Liver (tissue), 7 donors: ENCODE measurements at regions not wholly inside any gene's neighbourhood (a gene's known extent, or its start where the extent isn't known, plus 50 kb on each side); places are given as distances from the start of the nearest gene placed in this dataset.

Source experiments
- DNase-seq: peaks from one replicate; pipeline ENCODE4 v3.0.0-alpha.2; 2017; ENCODE audit warnings: low spot score
- H3K27ac ChIP-seq, 2 donors: one replicate each; pipeline ENCODE4 v1.7.0; 2013; ENCODE audit warnings: inconsistent platforms in 2 of 2, low read length in 2 of 2, control low read depth in 1 of 2, low read depth in 1 of 2, mild to moderate bottlenecking in 1 of 2
- H3K27me3 ChIP-seq, 4 donors: one replicate each; pipeline versions ENCODE4 v1.6.1 to v1.7.0; 2013; ENCODE audit warnings: low read length in 3 of 4, inconsistent platforms in 1 of 4, mild to moderate bottlenecking in 1 of 4, moderate library complexity in 1 of 4; ENCODE audit not compliant: control insufficient read depth in 4 of 4, insufficient read depth in 4 of 4
- H3K36me3 ChIP-seq, 4 donors: one replicate each; pipeline versions ENCODE4 v1.6.1 to v1.7.0; 2013; ENCODE audit warnings: low read length in 3 of 4, mild to moderate bottlenecking in 3 of 4, low read depth in 1 of 4, moderate library complexity in 1 of 4; ENCODE audit not compliant: control insufficient read depth in 4 of 4, insufficient read depth in 3 of 4
- H3K4me1 ChIP-seq, 4 donors: one replicate each; pipeline versions ENCODE4 v1.6.1 to v1.7.0; 2013; ENCODE audit warnings: low read length in 3 of 4, mild to moderate bottlenecking in 3 of 4, moderate library complexity in 1 of 4; ENCODE audit not compliant: control insufficient read depth in 4 of 4, insufficient read depth in 4 of 4
- H3K4me3 ChIP-seq, 3 donors: one replicate each; pipeline versions ENCODE4 v1.6.1 to v1.7.0; 2013; ENCODE audit warnings: low read length in 3 of 3, control low read depth in 1 of 3, low read depth in 1 of 3, mild to moderate bottlenecking in 1 of 3
- H3K9ac ChIP-seq, 2 donors: one replicate each; pipeline ENCODE4 v1.7.0; 2013; ENCODE audit warnings: low read length in 2 of 2, mild to moderate bottlenecking in 2 of 2, moderate library complexity in 2 of 2, control low read depth in 1 of 2, low read depth in 1 of 2
- H3K9me3 ChIP-seq, 4 donors: one replicate each; pipeline versions ENCODE4 v1.6.1 to v1.7.0; 2013; ENCODE audit warnings: low read length in 3 of 4; ENCODE audit not compliant: control insufficient read depth in 4 of 4
- ATF3 ChIP-seq: IDR thresholded peaks from 2 replicates; pipeline ENCODE4 v1.6.1; 2016; ENCODE audit warnings: antibody characterized with exemption
- EGR1 ChIP-seq, 2 donors: IDR thresholded peaks; 2 replicates each; pipeline ENCODE4 v1.6.1; 2016 to 2018; ENCODE audit warnings: antibody characterized with exemption in 2 of 2, low read depth in 2 of 2
- FOXA1 ChIP-seq: IDR thresholded peaks from 2 replicates; pipeline ENCODE4 v1.6.1; 2016; ENCODE audit warnings: antibody characterized with exemption
- FOXA2 ChIP-seq: IDR thresholded peaks from 2 replicates; pipeline ENCODE4 v1.6.1; 2016; ENCODE audit warnings: antibody characterized with exemption
- GABPA ChIP-seq, 2 donors: IDR thresholded peaks in 1 of 2; conservative IDR thresholded peaks in 1 of 2; 2 replicates each; pipeline ENCODE4 v1.6.1; 2016; ENCODE audit warnings: antibody characterized with exemption in 2 of 2, mild to moderate bottlenecking in 1 of 2, moderate library complexity in 1 of 2
- HNF4A ChIP-seq, 2 donors: conservative IDR thresholded peaks; 2 replicates each; pipeline ENCODE4 v1.6.1; 2016; ENCODE audit warnings: antibody characterized with exemption in 2 of 2, mild to moderate bottlenecking in 2 of 2
- HNF4G ChIP-seq: IDR thresholded peaks from 2 replicates; pipeline ENCODE4 v1.6.1; 2016; ENCODE audit warnings: antibody characterized with exemption
- JUND ChIP-seq, 2 donors: IDR thresholded peaks; 2 replicates each; pipeline ENCODE4 v1.6.1; 2016; ENCODE audit warnings: antibody characterized with exemption in 2 of 2
- RAD21 ChIP-seq, 2 donors: IDR thresholded peaks; 2 replicates each; pipeline ENCODE4 v1.6.1; 2016; ENCODE audit warnings: antibody characterized with exemption in 2 of 2, mild to moderate bottlenecking in 2 of 2
- RXRA ChIP-seq, 2 donors: IDR thresholded peaks; 2 replicates each; pipeline ENCODE4 v1.6.1; 2017 to 2018; ENCODE audit warnings: antibody characterized with exemption in 2 of 2, mild to moderate bottlenecking in 1 of 2
- SP1 ChIP-seq: IDR thresholded peaks from 2 replicates; pipeline ENCODE4 v1.6.1; 2018; ENCODE audit warnings: antibody characterized with exemption, mild to moderate bottlenecking
- YY1 ChIP-seq: IDR thresholded peaks from 2 replicates; pipeline ENCODE4 v1.6.1; 2016; ENCODE audit warnings: antibody characterized with exemption, mild to moderate bottlenecking
- WGBS: extraction: QIAGEN DNeasy Blood & Tissue Kit; methylation state at CpG from one replicate; pipeline ENCODE4 v1.1.7; 2013; 5-methylcytosine and 5-hydroxymethylcytosine counted together
- TF ChIP-seq, protein P1 (sequence below): IDR thresholded peaks from 2 replicates; pipeline ENCODE4 v1.6.1; 2016; ENCODE audit warnings: antibody characterized with exemption, mild to moderate bottlenecking
- TF ChIP-seq, protein P2 (sequence below): IDR thresholded peaks from 2 replicates; pipeline ENCODE4 v1.6.1; 2016; ENCODE audit warnings: antibody characterized with exemption
- TF ChIP-seq, protein P3 (sequence below): IDR thresholded peaks from 2 replicates; pipeline ENCODE4 v1.6.1; 2016; ENCODE audit warnings: antibody characterized with exemption
- donor health status: healthy.
- donor health status: healthy.
- donor health status: healthy.
- donor health status: healthy.

DNA sequence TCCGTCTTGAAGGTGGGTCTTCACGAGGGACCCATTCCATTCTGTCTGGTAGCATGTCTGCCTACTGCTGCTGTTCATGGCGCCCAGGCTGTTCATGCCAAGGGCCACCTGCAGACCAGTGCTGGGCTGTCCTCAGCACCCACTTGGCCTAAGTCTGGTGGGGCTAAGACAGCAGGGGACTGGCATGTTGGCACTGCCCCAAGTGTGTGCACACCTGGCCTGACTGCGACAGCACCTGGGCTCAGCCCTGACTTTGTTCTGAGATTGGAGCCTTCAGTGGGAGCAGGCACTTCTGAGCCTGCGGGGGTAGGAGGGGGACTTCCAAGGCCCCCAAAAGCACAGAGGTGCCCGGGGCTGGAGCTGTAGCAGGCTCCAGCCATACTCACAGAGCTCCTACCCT lies 250.8 kb upstream of the EDNRB start:
- Histone ChIP-seq H3K9ac (no peak overlapping the region), H3K27me3 (peaks cover 0 to 3% (median 0%) of the 10 kb centered on the region in 4 donors)

GRCh38 chr13:78168981-78169380 lies 250.3 kb upstream of the EDNRB start:
- H3K27me3 ChIP-seq = peaks cover 0 to 3% (median 0%) of the 10 kb centered on the region in 4 donors
- no peak overlapping the region for H3K27ac ChIP-seq
- H3K9me3 ChIP-seq = peaks cover 0 to 3% (median 0%) of the 10 kb centered on the region in 4 donors
- no peaks in the 10 kb centered on the region for H3K36me3 ChIP-seq
- no peaks in the 10 kb centered on the region for H3K4me1 ChIP-seq
- no peak overlapping the region for H3K4me3 ChIP-seq
- 59% methylated on average over 4 of the region's 4 CpGs for WGBS
- DNase-seq = no peak
- H3K9ac ChIP-seq = no peak overlapping the region
- no peak for TF ChIP-seq RXRA (IDR thresholded peaks at IDR 0.05)
- no peak for TF ChIP-seq ATF3
- no peak for TF ChIP-seq HNF4A (conservative IDR thresholded peaks at IDR 0.05)
- TF ChIP-seq, protein P1, sequence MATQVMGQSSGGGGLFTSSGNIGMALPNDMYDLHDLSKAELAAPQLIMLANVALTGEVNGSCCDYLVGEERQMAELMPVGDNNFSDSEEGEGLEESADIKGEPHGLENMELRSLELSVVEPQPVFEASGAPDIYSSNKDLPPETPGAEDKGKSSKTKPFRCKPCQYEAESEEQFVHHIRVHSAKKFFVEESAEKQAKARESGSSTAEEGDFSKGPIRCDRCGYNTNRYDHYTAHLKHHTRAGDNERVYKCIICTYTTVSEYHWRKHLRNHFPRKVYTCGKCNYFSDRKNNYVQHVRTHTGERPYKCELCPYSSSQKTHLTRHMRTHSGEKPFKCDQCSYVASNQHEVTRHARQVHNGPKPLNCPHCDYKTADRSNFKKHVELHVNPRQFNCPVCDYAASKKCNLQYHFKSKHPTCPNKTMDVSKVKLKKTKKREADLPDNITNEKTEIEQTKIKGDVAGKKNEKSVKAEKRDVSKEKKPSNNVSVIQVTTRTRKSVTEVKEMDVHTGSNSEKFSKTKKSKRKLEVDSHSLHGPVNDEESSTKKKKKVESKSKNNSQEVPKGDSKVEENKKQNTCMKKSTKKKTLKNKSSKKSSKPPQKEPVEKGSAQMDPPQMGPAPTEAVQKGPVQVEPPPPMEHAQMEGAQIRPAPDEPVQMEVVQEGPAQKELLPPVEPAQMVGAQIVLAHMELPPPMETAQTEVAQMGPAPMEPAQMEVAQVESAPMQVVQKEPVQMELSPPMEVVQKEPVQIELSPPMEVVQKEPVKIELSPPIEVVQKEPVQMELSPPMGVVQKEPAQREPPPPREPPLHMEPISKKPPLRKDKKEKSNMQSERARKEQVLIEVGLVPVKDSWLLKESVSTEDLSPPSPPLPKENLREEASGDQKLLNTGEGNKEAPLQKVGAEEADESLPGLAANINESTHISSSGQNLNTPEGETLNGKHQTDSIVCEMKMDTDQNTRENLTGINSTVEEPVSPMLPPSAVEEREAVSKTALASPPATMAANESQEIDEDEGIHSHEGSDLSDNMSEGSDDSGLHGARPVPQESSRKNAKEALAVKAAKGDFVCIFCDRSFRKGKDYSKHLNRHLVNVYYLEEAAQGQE = no peak
- TF ChIP-seq GABPA (IDR thresholded peaks at IDR 0.05 in 1 of 2, conservative IDR thresholded peaks at IDR 0.05 in 1 of 2) = no peak
- TF ChIP-seq YY1 = no peak
- TF ChIP-seq, protein P2, sequence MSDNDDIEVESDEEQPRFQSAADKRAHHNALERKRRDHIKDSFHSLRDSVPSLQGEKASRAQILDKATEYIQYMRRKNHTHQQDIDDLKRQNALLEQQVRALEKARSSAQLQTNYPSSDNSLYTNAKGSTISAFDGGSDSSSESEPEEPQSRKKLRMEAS = no peak
- TF ChIP-seq RAD21 (IDR thresholded peaks at IDR 0.05) = no peak
- no peak for TF ChIP-seq FOXA1
- no peak for TF ChIP-seq FOXA2
- no peak for TF ChIP-seq SP1
- no peak for TF ChIP-seq EGR1 (IDR thresholded peaks at IDR 0.05; ENCODE audit: low read depth in 2 of 2)

More for the DNA sequence above, 250.8 kb upstream of the EDNRB start:
- no peaks in the 10 kb centered on the region for H3K36me3 ChIP-seq
- WGBS = 79% methylated on average over 6 of the region's 6 CpGs
- H3K4me1 ChIP-seq = no peaks in the 10 kb centered on the region
- H3K27ac ChIP-seq = no peak overlapping the region
- TF ChIP-seq HNF4A (conservative IDR thresholded peaks at IDR 0.05) = no peak
- TF ChIP-seq YY1 = no peak
- no peak for TF ChIP-seq FOXA1
- no peak for TF ChIP-seq JUND (IDR thresholded peaks at IDR 0.05)
- TF ChIP-seq EGR1 (IDR thresholded peaks at IDR 0.05; ENCODE audit: low read depth in 2 of 2) = no peak
- no peak for TF ChIP-seq RAD21 (IDR thresholded peaks at IDR 0.05)
- TF ChIP-seq, protein P3, sequence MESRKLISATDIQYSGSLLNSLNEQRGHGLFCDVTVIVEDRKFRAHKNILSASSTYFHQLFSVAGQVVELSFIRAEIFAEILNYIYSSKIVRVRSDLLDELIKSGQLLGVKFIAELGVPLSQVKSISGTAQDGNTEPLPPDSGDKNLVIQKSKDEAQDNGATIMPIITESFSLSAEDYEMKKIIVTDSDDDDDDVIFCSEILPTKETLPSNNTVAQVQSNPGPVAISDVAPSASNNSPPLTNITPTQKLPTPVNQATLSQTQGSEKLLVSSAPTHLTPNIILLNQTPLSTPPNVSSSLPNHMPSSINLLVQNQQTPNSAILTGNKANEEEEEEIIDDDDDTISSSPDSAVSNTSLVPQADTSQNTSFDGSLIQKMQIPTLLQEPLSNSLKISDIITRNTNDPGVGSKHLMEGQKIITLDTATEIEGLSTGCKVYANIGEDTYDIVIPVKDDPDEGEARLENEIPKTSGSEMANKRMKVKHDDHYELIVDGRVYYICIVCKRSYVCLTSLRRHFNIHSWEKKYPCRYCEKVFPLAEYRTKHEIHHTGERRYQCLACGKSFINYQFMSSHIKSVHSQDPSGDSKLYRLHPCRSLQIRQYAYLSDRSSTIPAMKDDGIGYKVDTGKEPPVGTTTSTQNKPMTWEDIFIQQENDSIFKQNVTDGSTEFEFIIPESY = no peak
- no peak for TF ChIP-seq FOXA2
- TF ChIP-seq GABPA (IDR thresholded peaks at IDR 0.05 in 1 of 2, conservative IDR thresholded peaks at IDR 0.05 in 1 of 2) = no peak
- TF ChIP-seq SP1 = no peak
- TF ChIP-seq RXRA (IDR thresholded peaks at IDR 0.05) = no peak
- TF ChIP-seq HNF4G = no peak
- no peak for TF ChIP-seq ATF3
- no peak for DNase-seq
- H3K9me3 ChIP-seq = peaks cover 0 to 3% (median 0%) of the 10 kb centered on the region in 4 donors
- H3K4me3 ChIP-seq = no peak overlapping the region
